K562 (cell line): ENCODE measurements at regions not wholly inside any gene's neighbourhood (a gene's known extent, or its start where the extent isn't known, plus 50 kb on each side); places are given as distances from the start of the nearest gene placed in this dataset.

Source experiments
- ATAC-seq: fragments of 200-7000 bp; cut with Tn5 transposase; 3 replicates; pipeline ENCODE4 v1.9.1; 2020; ENCODE audit warnings: moderate library complexity
- BruUV-seq: library from RNA; stranded (reverse); fragments of 400-500 nt; replicated peaks from 2 replicates; lab custom pipeline; 2021; lab: Mats Ljungman, UMichigan
- CTCF ChIA-PET: fragments of 300-600 bp; formaldehyde crosslinking; extraction: SDS; loops from one replicate; lab custom pipeline; 2021; ENCODE audit warnings: low intra/inter-chr PET ratio; lab: Yijun Ruan, JAX
- POLR2A ChIA-PET: fragments of 300-600, 350-650 bp; sonication (Branson Sonifier 250); formaldehyde crosslinking; extraction: SDS; loops from one replicate; lab custom pipeline; 2021; ENCODE audit warnings: antibody characterized with exemption, inconsistent platforms; lab: Yijun Ruan, JAX
- DNase-seq, 4 experiments: peaks; one replicate each; pipeline versions ENCODE4 v3.0.0 to v3.0.0-alpha.2; 2011 to 2018; ENCODE audit warnings: low spot score in 3 of 4, mixed read lengths in 3 of 4; ENCODE audit errors: extremely low read depth in 1 of 4
- FAIRE-seq: peaks from 2 replicates; lab custom pipeline; 2011; peaks lifted over from hg19 to GRCh38; lab: Jason Lieb, UNC
- H2AFZ ChIP-seq: 2 replicates; pipeline ENCODE4 v1.6.0; 2011; ENCODE audit warnings: low read depth, low read length, control low read depth, inconsistent platforms
- H3K27ac ChIP-seq: fragments of 200-600 bp; 3 replicates; pipeline ENCODE4 v1.8.0; 2011; ENCODE audit warnings: low read depth, mild to moderate bottlenecking, control low read depth, inconsistent platforms, low read length, moderate library complexity, mixed read lengths; ENCODE audit errors: extremely low read depth
- H3K27me3 ChIP-seq, 2 experiments: fragments of 300-600 bp in 1 of 2; 2 replicates in 1 of 2; 3 replicates in 1 of 2; pipeline versions ENCODE4 v1.6.0 to v1.8.0; 2011; ENCODE audit warnings: inconsistent platforms in 2 of 2, low read length in 2 of 2, mild to moderate bottlenecking in 1 of 2, mixed read lengths in 1 of 2, moderate library complexity in 1 of 2; ENCODE audit not compliant: control insufficient read depth in 2 of 2, insufficient read depth in 2 of 2
- H3K36me3 ChIP-seq: fragments of 300-600 bp; 3 replicates; pipeline ENCODE4 v1.8.0; 2011; ENCODE audit warnings: mild to moderate bottlenecking, low read length, inconsistent platforms; ENCODE audit not compliant: control insufficient read depth, insufficient read depth
- H3K4me1 ChIP-seq, 2 experiments: fragments of 200-600 bp in 1 of 2; replicated peaks in 1 of 2; 2 replicates in 1 of 2; 3 replicates in 1 of 2; pipeline versions ENCODE4 v1.5.1 to v1.8.0; 2011; ENCODE audit warnings: inconsistent platforms in 2 of 2, low read length in 2 of 2, mild to moderate bottlenecking in 1 of 2, mixed read lengths in 1 of 2, moderate library complexity in 1 of 2; ENCODE audit not compliant: control insufficient read depth in 2 of 2, insufficient read depth in 2 of 2
- H3K4me2 ChIP-seq: 2 replicates; pipeline ENCODE4 v1.6.1; 2011; ENCODE audit warnings: low read length, control low read depth, inconsistent platforms, mixed read lengths; ENCODE audit not compliant: insufficient read depth
- H3K4me3 ChIP-seq: fragments of 200-600 bp; sonication (generic), shearing (Covaris generic); 2 replicates; pipeline ENCODE4 v1.5.1; 2016; ENCODE audit warnings: control low read depth, inconsistent platforms
- H3K79me2 ChIP-seq: fragments of 200-600 bp; 3 replicates; pipeline ENCODE4 v1.8.0; 2011; ENCODE audit warnings: low read length, inconsistent platforms; ENCODE audit not compliant: control insufficient read depth, insufficient read depth
- H3K9ac ChIP-seq, 2 experiments: 2 replicates each; pipeline versions ENCODE4 v1.6.0 to v1.6.1; 2011; ENCODE audit warnings: low read depth in 2 of 2, low read length in 2 of 2, control low read depth in 1 of 2, inconsistent platforms in 1 of 2, mild to moderate bottlenecking in 1 of 2, mixed read lengths in 1 of 2; ENCODE audit not compliant: insufficient read depth in 1 of 2
- H3K9me1 ChIP-seq: one replicate; pipeline ENCODE4 v1.6.0; 2011; ENCODE audit warnings: inconsistent platforms, mild to moderate bottlenecking, low read length, moderate library complexity; ENCODE audit not compliant: control insufficient read depth, insufficient read depth
- H3K9me3 ChIP-seq: replicated peaks from 2 replicates; pipeline ENCODE4 v1.5.1; 2011; ENCODE audit warnings: low read depth, low read length, inconsistent platforms; ENCODE audit not compliant: control insufficient read depth, insufficient read depth
- H4K20me1 ChIP-seq: replicated peaks from 2 replicates; pipeline ENCODE4 v1.6.1; 2011; ENCODE audit warnings: low read length, inconsistent platforms, mixed read lengths; ENCODE audit not compliant: control insufficient read depth, insufficient read depth
- ARID1B ChIP-seq: fragments of 450-650 bp; IDR thresholded peaks from 2 replicates; pipeline ENCODE4 v1.6.1; 2016; ENCODE audit warnings: antibody characterized with exemption, mild to moderate bottlenecking, inconsistent platforms
- CREBBP ChIP-seq: IDR thresholded peaks from one replicate; pipeline ENCODE4 v1.6.1; 2012; ENCODE audit warnings: low read depth, mild to moderate bottlenecking, control low read depth, inconsistent platforms, low read length
- HOXB6 ChIP-seq: fragments of 250-450 bp; sonication (Bioruptor Pico); IDR thresholded peaks from 2 replicates; pipeline ENCODE4 v1.5.1; 2022; ENCODE audit warnings: mild to moderate bottlenecking, borderline replicate concordance
- NR1H2 ChIP-seq: sonication (generic); formaldehyde crosslinking; IDR thresholded peaks from 2 replicates; pipeline ENCODE4 v1.4.0; 2020; ENCODE audit warnings: mild to moderate bottlenecking, missing genetic modification reagents
- NR2F6 ChIP-seq: fragments of 450-650 bp; formaldehyde crosslinking; IDR thresholded peaks from 2 replicates; pipeline ENCODE4 v1.4.0; 2020; ENCODE audit warnings: mild to moderate bottlenecking
- SRSF9 ChIP-seq: fragments of 200-400 bp; formaldehyde crosslinking; IDR thresholded peaks from 2 replicates; pipeline ENCODE4 v1.6.1; 2017; ENCODE audit warnings: low read depth, low read length, borderline replicate concordance
- ZNF143 ChIP-seq: sonication (generic); formaldehyde crosslinking; IDR thresholded peaks from 2 replicates; pipeline ENCODE4 v1.9.0; 2022; ENCODE audit warnings: mild to moderate bottlenecking, missing genetic modification reagents
- ZNF165 ChIP-seq: fragments of 250-450 bp; sonication (Bioruptor Pico); IDR thresholded peaks from 2 replicates; pipeline ENCODE4 v1.4.0; 2020; ENCODE audit warnings: borderline replicate concordance
- ZNF184 ChIP-seq: sonication (generic); formaldehyde crosslinking; IDR thresholded peaks from 2 replicates; pipeline ENCODE4 v1.5.0; 2020; ENCODE audit warnings: missing genetic modification reagents
- ZNF274 ChIP-seq: IDR thresholded peaks from 2 replicates; pipeline ENCODE4 v1.6.1; 2011; ENCODE audit warnings: low read depth, mild to moderate bottlenecking, low read length, moderate library complexity, borderline replicate concordance
- ZNF431 ChIP-seq: sonication (generic); formaldehyde crosslinking; IDR thresholded peaks from 2 replicates; pipeline ENCODE4 v1.8.0; 2022; ENCODE audit warnings: mild to moderate bottlenecking, missing genetic modification reagents
- ZNF695 ChIP-seq: fragments of 450-650 bp; formaldehyde crosslinking; IDR thresholded peaks from 2 replicates; pipeline ENCODE4 v1.4.0; 2020; ENCODE audit warnings: mild to moderate bottlenecking, moderate library complexity
- WGBS: fragments of 100-300 bp; shearing (Covaris generic); methylation state at CpG from one replicate; pipeline ENCODE4 v1.1.6; 2016; ENCODE audit warnings: low coverage, mixed read lengths; ENCODE audit not compliant: insufficient coverage; ENCODE audit errors: missing lambda C conversion rate; 5-methylcytosine and 5-hydroxymethylcytosine counted together
- in situ Hi-C: fragments of 300-500 bp; cut with MboI; formaldehyde crosslinking; loops from 4 replicates; pipeline ENCODE4 v1.15.0; 2018; ENCODE audit warnings: inconsistent platforms, mixed read lengths
- intact Hi-C: fragments of 100-400 bp; cut with micrococcal nuclease; formaldehyde crosslinking; loops from 2 replicates; pipeline ENCODE4 v1.14.2; 2022
- TF ChIP-seq, protein P1 (sequence below), 2 experiments: fragments of 450-650 bp; IDR thresholded peaks; 2 replicates each; pipeline ENCODE4 v1.6.1; 2016
- TF ChIP-seq, protein P2 (sequence below): fragments of 450-650 bp; IDR thresholded peaks from 2 replicates; pipeline ENCODE4 v1.7.1; 2018; ENCODE audit warnings: mild to moderate bottlenecking, low read depth; ENCODE audit not compliant: partially characterized antibody

DNA sequence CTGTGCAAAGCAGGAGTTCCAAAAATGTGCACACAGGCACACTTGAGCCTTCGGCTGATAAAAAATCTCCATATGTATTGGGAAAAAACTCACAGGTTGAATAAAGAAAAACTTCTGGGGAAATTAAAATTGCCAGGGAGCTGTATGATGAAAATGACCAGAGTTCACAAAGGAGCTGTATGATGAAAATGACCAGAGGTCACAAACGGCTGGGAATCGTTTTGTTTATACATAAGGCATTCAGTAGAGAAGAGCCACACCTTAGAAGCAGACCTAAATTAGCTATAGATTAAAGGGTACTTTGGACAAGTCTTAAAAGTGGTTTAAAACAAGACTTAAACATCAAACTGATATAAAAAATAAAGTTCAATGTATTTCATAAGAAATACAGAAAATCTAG is 251.7 kb upstream of the TMEM132C start:
- in situ Hi-C loops (no loop called here), intact Hi-C loops (no loop called here)
- no peaks in the 10 kb centered on the region for H3K27me3 ChIP-seq
- no peak overlapping the region for H3K4me2 ChIP-seq
- WGBS: 0% methylated on average over 3 of the region's 3 CpGs
- no peaks in the 10 kb centered on the region for H3K79me2 ChIP-seq
- CTCF ChIA-PET: no interaction called here
- no peaks in the 10 kb centered on the region for H4K20me1 ChIP-seq
- no peak overlapping the region for H2AFZ ChIP-seq
- H3K4me3 ChIP-seq: no peak overlapping the region
- no peak overlapping the region for H3K9ac ChIP-seq
- POLR2A ChIA-PET: interaction anchor here (0.6 kb wide), 1 partner anchor 394 kb away, joined by 3 read pairs; no protein-coding TSS in a partner anchor
- H3K36me3 ChIP-seq: no peaks in the 10 kb centered on the region
- FAIRE-seq: no peak
- H3K9me3 ChIP-seq: no peaks in the 10 kb centered on the region; the same call in 1 of the 2 replicates
- DNase-seq: no peak
- no TSS peak for BruUV-seq
- H3K9me1 ChIP-seq: no peaks in the 10 kb centered on the region
- ATAC-seq: no peak
- H3K27ac ChIP-seq: no peak overlapping the region
- no peaks in the 10 kb centered on the region for H3K4me1 ChIP-seq
- TF ChIP-seq ZNF184 (CRISPR knock-in tag) (no peak), ZNF165 (no peak), NR1H2 (CRISPR knock-in tag) (no peak), ZNF143 (CRISPR knock-in tag) (no peak), ZNF695 (CRISPR knock-in tag) (no peak), HOXB6 (CRISPR knock-in tag) (no peak), SRSF9 (no peak), NR2F6 (CRISPR knock-in tag) (no peak), ZNF431 (CRISPR knock-in tag) (no peak), ARID1B (no peak), CREBBP (no peak), ZNF274 (no peak)
- TF ChIP-seq, protein P1, sequence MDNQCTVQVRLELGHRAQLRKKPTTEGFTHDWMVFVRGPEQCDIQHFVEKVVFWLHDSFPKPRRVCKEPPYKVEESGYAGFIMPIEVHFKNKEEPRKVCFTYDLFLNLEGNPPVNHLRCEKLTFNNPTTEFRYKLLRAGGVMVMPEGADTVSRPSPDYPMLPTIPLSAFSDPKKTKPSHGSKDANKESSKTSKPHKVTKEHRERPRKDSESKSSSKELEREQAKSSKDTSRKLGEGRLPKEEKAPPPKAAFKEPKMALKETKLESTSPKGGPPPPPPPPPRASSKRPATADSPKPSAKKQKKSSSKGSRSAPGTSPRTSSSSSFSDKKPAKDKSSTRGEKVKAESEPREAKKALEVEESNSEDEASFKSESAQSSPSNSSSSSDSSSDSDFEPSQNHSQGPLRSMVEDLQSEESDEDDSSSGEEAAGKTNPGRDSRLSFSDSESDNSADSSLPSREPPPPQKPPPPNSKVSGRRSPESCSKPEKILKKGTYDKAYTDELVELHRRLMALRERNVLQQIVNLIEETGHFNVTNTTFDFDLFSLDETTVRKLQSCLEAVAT (IDR thresholded peaks at IDR 0.05): no peak
- TF ChIP-seq, protein P2, sequence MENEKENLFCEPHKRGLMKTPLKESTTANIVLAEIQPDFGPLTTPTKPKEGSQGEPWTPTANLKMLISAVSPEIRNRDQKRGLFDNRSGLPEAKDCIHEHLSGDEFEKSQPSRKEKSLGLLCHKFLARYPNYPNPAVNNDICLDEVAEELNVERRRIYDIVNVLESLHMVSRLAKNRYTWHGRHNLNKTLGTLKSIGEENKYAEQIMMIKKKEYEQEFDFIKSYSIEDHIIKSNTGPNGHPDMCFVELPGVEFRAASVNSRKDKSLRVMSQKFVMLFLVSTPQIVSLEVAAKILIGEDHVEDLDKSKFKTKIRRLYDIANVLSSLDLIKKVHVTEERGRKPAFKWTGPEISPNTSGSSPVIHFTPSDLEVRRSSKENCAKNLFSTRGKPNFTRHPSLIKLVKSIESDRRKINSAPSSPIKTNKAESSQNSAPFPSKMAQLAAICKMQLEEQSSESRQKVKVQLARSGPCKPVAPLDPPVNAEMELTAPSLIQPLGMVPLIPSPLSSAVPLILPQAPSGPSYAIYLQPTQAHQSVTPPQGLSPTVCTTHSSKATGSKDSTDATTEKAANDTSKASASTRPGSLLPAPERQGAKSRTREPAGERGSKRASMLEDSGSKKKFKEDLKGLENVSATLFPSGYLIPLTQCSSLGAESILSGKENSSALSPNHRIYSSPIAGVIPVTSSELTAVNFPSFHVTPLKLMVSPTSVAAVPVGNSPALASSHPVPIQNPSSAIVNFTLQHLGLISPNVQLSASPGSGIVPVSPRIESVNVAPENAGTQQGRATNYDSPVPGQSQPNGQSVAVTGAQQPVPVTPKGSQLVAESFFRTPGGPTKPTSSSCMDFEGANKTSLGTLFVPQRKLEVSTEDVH: no peak
